ENCODE measurements at regions not wholly inside any gene's neighbourhood (a gene's known extent, or its start where the extent isn't known, plus 50 kb on each side); places are given as distances from the start of the nearest gene placed in this dataset.

DNA sequence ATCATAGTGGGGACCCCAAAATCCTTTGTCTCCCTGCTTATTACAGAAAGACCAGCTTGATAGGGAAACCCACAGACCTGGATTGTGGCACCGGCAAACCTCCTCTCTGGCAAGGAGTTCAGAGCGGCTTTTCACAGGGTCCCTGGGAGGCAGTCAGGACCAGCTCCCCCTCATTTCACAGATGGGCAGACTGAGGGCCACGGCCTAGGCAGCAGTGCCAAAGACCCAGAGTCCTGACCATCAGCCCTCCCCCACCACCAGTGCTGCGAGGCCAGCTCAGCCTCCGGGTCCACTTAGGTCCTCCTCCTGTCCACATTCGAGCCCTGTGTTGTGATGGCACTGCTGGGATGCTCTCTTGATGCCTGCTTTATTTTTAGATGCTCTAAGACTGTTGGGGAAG lies 57.2 kb downstream of the CAMK2N1 start:
- TF ChIP-seq, protein P1, sequence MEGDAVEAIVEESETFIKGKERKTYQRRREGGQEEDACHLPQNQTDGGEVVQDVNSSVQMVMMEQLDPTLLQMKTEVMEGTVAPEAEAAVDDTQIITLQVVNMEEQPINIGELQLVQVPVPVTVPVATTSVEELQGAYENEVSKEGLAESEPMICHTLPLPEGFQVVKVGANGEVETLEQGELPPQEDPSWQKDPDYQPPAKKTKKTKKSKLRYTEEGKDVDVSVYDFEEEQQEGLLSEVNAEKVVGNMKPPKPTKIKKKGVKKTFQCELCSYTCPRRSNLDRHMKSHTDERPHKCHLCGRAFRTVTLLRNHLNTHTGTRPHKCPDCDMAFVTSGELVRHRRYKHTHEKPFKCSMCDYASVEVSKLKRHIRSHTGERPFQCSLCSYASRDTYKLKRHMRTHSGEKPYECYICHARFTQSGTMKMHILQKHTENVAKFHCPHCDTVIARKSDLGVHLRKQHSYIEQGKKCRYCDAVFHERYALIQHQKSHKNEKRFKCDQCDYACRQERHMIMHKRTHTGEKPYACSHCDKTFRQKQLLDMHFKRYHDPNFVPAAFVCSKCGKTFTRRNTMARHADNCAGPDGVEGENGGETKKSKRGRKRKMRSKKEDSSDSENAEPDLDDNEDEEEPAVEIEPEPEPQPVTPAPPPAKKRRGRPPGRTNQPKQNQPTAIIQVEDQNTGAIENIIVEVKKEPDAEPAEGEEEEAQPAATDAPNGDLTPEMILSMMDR (conservative IDR thresholded peaks at IDR 0.05; ENCODE audit: low read length): no peak
- TF ChIP-seq EZH2phosphoT487 (IDR thresholded peaks at IDR 0.05; ENCODE audit: borderline replicate concordance, low read depth, low read length): no peak
